Inflammatory macrophage treated with lipopolysaccharide for 4 hours (primary cell): ENCODE measurements at regions not wholly inside any gene's neighbourhood (a gene's known extent, or its start where the extent isn't known, plus 50 kb on each side); places are given as distances from the start of the nearest gene placed in this dataset.

Source experiments
- DNase-seq: peaks from one replicate; pipeline ENCODE4 v3.0.0-alpha.2; 2020

GRCh38 chr6:75546381-75546780, 52.8 kb upstream of the FILIP1 start:
- DNase-seq = peak; percentile 3

GRCh38 chr6:75550544-75551167, 51.0 kb upstream of the SENP6 start:
- DNase-seq = no peak

GRCh38 chr6:75551367-75551952, 50.2 kb upstream of the SENP6 start:
- DNase-seq = no peak
